ENCODE measurements at regions not wholly inside any gene's neighbourhood (a gene's known extent, or its start where the extent isn't known, plus 50 kb on each side); places are given as distances from the start of the nearest gene placed in this dataset.

GRCh38 chr9:117490199-117490598 lies 75.3 kb upstream of the ASTN2 start:
- H2BK12ac ChIP-seq (ENCODE audit: insufficient read length, low read depth, low read length) = no peak overlapping the region
- no peak overlapping the region for H4K8ac ChIP-seq (replicated peaks; ENCODE audit: insufficient read length, low read depth, low read length)
- no peak overlapping the region for H3K27ac Mint-ChIP-seq
- no peak overlapping the region for H3K56ac ChIP-seq (ENCODE audit: insufficient read length, low read depth, low read length)
- no peaks in the 10 kb centered on the region for H4K20me1 ChIP-seq (ENCODE audit: control insufficient read depth, insufficient read depth, insufficient read length)
- H3K9me3 ChIP-seq (ENCODE audit: control insufficient read depth, low read depth, low read length) = no peaks in the 10 kb centered on the region
- H3K23ac ChIP-seq (ENCODE audit: insufficient read length, low read depth, low read length) = no peak overlapping the region
- no peak overlapping the region for H2BK5ac ChIP-seq (ENCODE audit: insufficient read length, low read length)
- no peak overlapping the region for H3K4me2 ChIP-seq (ENCODE audit: insufficient read depth, insufficient read length, low read length)
- no peak overlapping the region for H3T11ph ChIP-seq (ENCODE audit: low read length)
- no peak overlapping the region for H3K4me3 Mint-ChIP-seq
- no peak overlapping the region for H3K27ac ChIP-seq (ENCODE audit: insufficient read length, low read depth, low read length)
- TF ChIP-seq, protein P1, sequence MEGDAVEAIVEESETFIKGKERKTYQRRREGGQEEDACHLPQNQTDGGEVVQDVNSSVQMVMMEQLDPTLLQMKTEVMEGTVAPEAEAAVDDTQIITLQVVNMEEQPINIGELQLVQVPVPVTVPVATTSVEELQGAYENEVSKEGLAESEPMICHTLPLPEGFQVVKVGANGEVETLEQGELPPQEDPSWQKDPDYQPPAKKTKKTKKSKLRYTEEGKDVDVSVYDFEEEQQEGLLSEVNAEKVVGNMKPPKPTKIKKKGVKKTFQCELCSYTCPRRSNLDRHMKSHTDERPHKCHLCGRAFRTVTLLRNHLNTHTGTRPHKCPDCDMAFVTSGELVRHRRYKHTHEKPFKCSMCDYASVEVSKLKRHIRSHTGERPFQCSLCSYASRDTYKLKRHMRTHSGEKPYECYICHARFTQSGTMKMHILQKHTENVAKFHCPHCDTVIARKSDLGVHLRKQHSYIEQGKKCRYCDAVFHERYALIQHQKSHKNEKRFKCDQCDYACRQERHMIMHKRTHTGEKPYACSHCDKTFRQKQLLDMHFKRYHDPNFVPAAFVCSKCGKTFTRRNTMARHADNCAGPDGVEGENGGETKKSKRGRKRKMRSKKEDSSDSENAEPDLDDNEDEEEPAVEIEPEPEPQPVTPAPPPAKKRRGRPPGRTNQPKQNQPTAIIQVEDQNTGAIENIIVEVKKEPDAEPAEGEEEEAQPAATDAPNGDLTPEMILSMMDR (conservative IDR thresholded peaks at IDR 0.05) = no peak
- H2AK5ac ChIP-seq (ENCODE audit: insufficient read length, low read length) = no peak overlapping the region
- no peaks in the 10 kb centered on the region for H3K79me2 ChIP-seq (ENCODE audit: insufficient read depth, low read length)
- H2AFZ ChIP-seq (ENCODE audit: low read length) = no peak overlapping the region
- H4K91ac ChIP-seq (ENCODE audit: insufficient read length, low read depth, low read length) = no peak overlapping the region
- peaks cover 34 to 37% of the 10 kb centered on the region in 2 experiments for H3K4me1 Mint-ChIP-seq
- H3K27me3 Mint-ChIP-seq (ENCODE audit: low read depth) = peaks cover 14% of the 10 kb centered on the region
- no peak overlapping the region for H2BK120ac ChIP-seq (ENCODE audit: low read depth, low read length, poor library complexity, severe bottlenecking)
- H3K4ac ChIP-seq (ENCODE audit: low read depth, low read length) = no peak overlapping the region
- H3K27me3 ChIP-seq (ENCODE audit: insufficient read depth, low read length) = no peaks in the 10 kb centered on the region
- H4K5ac ChIP-seq (ENCODE audit: insufficient read length, low read depth, low read length) = no peak overlapping the region
- no peaks in the 10 kb centered on the region for H3K36me3 Mint-ChIP-seq (ENCODE audit: insufficient read depth in 1 of 3, low read depth in 3 of 3)
- H3K4me1 ChIP-seq (ENCODE audit: insufficient read depth, low read length) = peaks cover 1% of the 10 kb centered on the region; the same call in 1 of the 2 replicates
- H3K9me3 Mint-ChIP-seq = no peaks in the 10 kb centered on the region
- H2BK15ac ChIP-seq (ENCODE audit: low read depth, low read length) = no peak overlapping the region
- no peak for DNase-seq
- H2BK20ac ChIP-seq (ENCODE audit: low read depth, low read length, poor library complexity, severe bottlenecking) = no peak overlapping the region
- H3K14ac ChIP-seq (ENCODE audit: insufficient read depth, low read length) = no peak overlapping the region
- H3K23me2 ChIP-seq (ENCODE audit: insufficient read length, low read depth, low read length, poor library complexity, severe bottlenecking) = no peaks in the 10 kb centered on the region
- H3K79me1 ChIP-seq (ENCODE audit: insufficient read depth, low read depth, low read length, poor library complexity, severe bottlenecking) = no peaks in the 10 kb centered on the region
- no peak overlapping the region for H3K9ac ChIP-seq (ENCODE audit: extremely low read depth, insufficient read length, low read length)
- no peak overlapping the region for H3K18ac ChIP-seq (ENCODE audit: insufficient read length, low read depth, low read length)
